ENCODE measurements at regions not wholly inside any gene's neighbourhood (a gene's known extent, or its start where the extent isn't known, plus 50 kb on each side); places are given as distances from the start of the nearest gene placed in this dataset.
A peak's percentile ranks its signal among the peaks of the same experiment; 100 is the strongest.

- Histone ChIP-seq H3K27ac (ENCODE audit: low read length) (no peak overlapping the region), H3K4me3 (ENCODE audit: low read length) (no peak overlapping the region), H3K9me3 (replicated peaks; ENCODE audit: control insufficient read depth, low read depth, low read length) (no peaks in the 10 kb centered on the region), H3K4me1 (ENCODE audit: control insufficient read depth, insufficient read depth, low read length) (peaks cover 7% of the 10 kb centered on the region), H3K36me3 (ENCODE audit: control insufficient read depth, insufficient read depth, low read length) (no peaks in the 10 kb centered on the region), H3K27me3 (ENCODE audit: control insufficient read depth, insufficient read depth, low read length) (no peaks in the 10 kb centered on the region)
- no peak for DNase-seq
- no CpG with 5 or more reads among the region's 2 CpGs for WGBS (ENCODE audit: insufficient coverage)
Measured at GRCh38 chr3:46092702-46093080, 65.4 kb upstream of the XCR1 start.

GRCh38 chr3:46091741-46092701 lies 64.7 kb upstream of the XCR1 start:
- peaks cover 3% of the 10 kb centered on the region for H3K4me1 ChIP-seq (ENCODE audit: control insufficient read depth, insufficient read depth, low read length)
- H3K9me3 ChIP-seq (replicated peaks; ENCODE audit: control insufficient read depth, low read depth, low read length), result no peaks in the 10 kb centered on the region
- DNase-seq, result no peak
- H3K27me3 ChIP-seq (ENCODE audit: control insufficient read depth, insufficient read depth, low read length), result no peaks in the 10 kb centered on the region
- H3K27ac ChIP-seq (ENCODE audit: low read length), result no peak overlapping the region
- no CpG with 5 or more reads among the region's 4 CpGs for WGBS (ENCODE audit: insufficient coverage)
- no peak overlapping the region for H3K4me3 ChIP-seq (ENCODE audit: low read length)
- H3K36me3 ChIP-seq (ENCODE audit: control insufficient read depth, insufficient read depth, low read length), result no peaks in the 10 kb centered on the region

- no peak overlapping the region for H3K4me3 ChIP-seq (ENCODE audit: low read length)
- no peaks in the 10 kb centered on the region for H3K27me3 ChIP-seq (ENCODE audit: control insufficient read depth, insufficient read depth, low read length)
- H3K27ac ChIP-seq (ENCODE audit: low read length), result no peak overlapping the region
- WGBS (ENCODE audit: insufficient coverage), result 88% methylated on average over 3 of the region's 3 CpGs
- no peaks in the 10 kb centered on the region for H3K9me3 ChIP-seq (replicated peaks; ENCODE audit: control insufficient read depth, low read depth, low read length)
- no peaks in the 10 kb centered on the region for H3K36me3 ChIP-seq (ENCODE audit: control insufficient read depth, insufficient read depth, low read length)
- peak; percentile 55 for DNase-seq
- peaks cover 3% of the 10 kb centered on the region for H3K4me1 ChIP-seq (ENCODE audit: control insufficient read depth, insufficient read depth, low read length)
Measured at GRCh38 chr3:46091046-46091445, 63.8 kb upstream of the XCR1 start.

DNA sequence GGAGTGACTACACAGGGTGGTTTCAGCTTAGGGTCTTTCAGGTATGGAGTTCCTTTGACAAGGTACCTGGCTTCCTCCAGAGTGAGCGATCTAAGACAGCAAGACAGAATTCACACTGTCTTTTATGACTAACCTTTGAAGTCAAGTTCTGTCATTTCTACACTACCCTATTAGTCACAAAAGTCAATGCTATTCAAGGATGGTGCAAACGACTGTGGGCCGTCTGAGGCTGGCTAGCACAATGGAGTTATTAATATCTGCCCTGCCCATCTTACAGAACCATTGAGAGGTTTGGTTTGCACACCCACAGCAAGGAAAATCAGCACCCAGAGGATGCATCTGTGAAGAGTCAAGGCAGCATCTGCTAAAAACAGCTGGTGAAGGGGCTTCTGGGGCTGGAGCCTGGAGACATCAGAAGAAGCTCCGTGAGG lies 62.9 kb upstream of the XCR1 start:
- peak overlapping the region; percentile 29 for H3K27ac ChIP-seq (ENCODE audit: low read length)
- H3K4me1 ChIP-seq (ENCODE audit: control insufficient read depth, insufficient read depth, low read length), result peaks cover 3% of the 10 kb centered on the region
- no peak for DNase-seq
- H3K4me3 ChIP-seq (ENCODE audit: low read length), result no peak overlapping the region
- no peaks in the 10 kb centered on the region for H3K36me3 ChIP-seq (ENCODE audit: control insufficient read depth, insufficient read depth, low read length)
- H3K27me3 ChIP-seq (ENCODE audit: control insufficient read depth, insufficient read depth, low read length), result peaks cover 3% of the 10 kb centered on the region
- WGBS (ENCODE audit: insufficient coverage), result 74% methylated on average over 4 of the region's 4 CpGs
- H3K9me3 ChIP-seq (replicated peaks; ENCODE audit: control insufficient read depth, low read depth, low read length), result no peaks in the 10 kb centered on the region

- WGBS (ENCODE audit: insufficient coverage), result 89% methylated on average over 3 of the region's 5 CpGs
- peaks cover 3% of the 10 kb centered on the region for H3K4me1 ChIP-seq (ENCODE audit: control insufficient read depth, insufficient read depth, low read length)
Measured at GRCh38 chr3:46089237-46090011, 62.1 kb upstream of the XCR1 start.

GRCh38 chr3:46087871-46088270 lies 60.6 kb upstream of the XCR1 start:
- Histone ChIP-seq H3K36me3 (ENCODE audit: control insufficient read depth, insufficient read depth, low read length) (no peaks in the 10 kb centered on the region), H3K4me3 (ENCODE audit: low read length) (no peak overlapping the region), H3K9me3 (replicated peaks; ENCODE audit: control insufficient read depth, low read depth, low read length) (no peaks in the 10 kb centered on the region), H3K27ac (ENCODE audit: low read length) (no peak overlapping the region), H3K4me1 (ENCODE audit: control insufficient read depth, insufficient read depth, low read length) (peaks cover 3% of the 10 kb centered on the region), H3K27me3 (ENCODE audit: control insufficient read depth, insufficient read depth, low read length) (peaks cover 3% of the 10 kb centered on the region)
- DNase-seq, result peak; percentile 64
- WGBS (ENCODE audit: insufficient coverage), result no CpG with 5 or more reads among the region's 3 CpGs

More at GRCh38 chr3:46089237-46090011, 62.1 kb upstream of the XCR1 start:
- peaks cover 3% of the 10 kb centered on the region for H3K27me3 ChIP-seq (ENCODE audit: control insufficient read depth, insufficient read depth, low read length)
- H3K27ac ChIP-seq (ENCODE audit: low read length), result peak overlapping the region; percentile 74
- no peaks in the 10 kb centered on the region for H3K9me3 ChIP-seq (replicated peaks; ENCODE audit: control insufficient read depth, low read depth, low read length)
- no peaks in the 10 kb centered on the region for H3K36me3 ChIP-seq (ENCODE audit: control insufficient read depth, insufficient read depth, low read length)
- peak; percentile 81 for DNase-seq
- no peak overlapping the region for H3K4me3 ChIP-seq (ENCODE audit: low read length)

DNA sequence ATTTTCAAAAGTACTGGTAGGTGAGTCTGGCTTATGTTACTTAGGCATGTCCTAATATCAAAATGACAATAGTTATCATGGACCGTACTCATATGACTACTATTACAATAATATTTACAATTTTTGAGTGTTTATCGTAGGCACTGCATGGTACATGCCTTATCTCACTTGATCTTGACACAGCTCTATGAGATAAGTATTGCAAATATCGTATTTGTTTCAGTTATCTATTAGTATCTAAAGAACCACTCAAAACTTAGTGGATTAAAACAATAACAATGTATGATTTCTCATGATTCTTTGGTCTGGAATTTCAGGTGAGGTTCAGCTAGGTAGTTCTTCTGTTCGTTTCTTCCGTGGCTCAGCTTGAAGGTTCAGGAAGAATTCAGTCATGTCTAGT lies 59.7 kb upstream of the XCR1 start:
- H3K36me3 ChIP-seq (ENCODE audit: control insufficient read depth, insufficient read depth, low read length), result no peaks in the 10 kb centered on the region
- WGBS (ENCODE audit: insufficient coverage), result 88% methylated on average over 2 of the region's 5 CpGs
- H3K9me3 ChIP-seq (replicated peaks; ENCODE audit: control insufficient read depth, low read depth, low read length), result no peaks in the 10 kb centered on the region
- no peak for DNase-seq
- H3K4me3 ChIP-seq (ENCODE audit: low read length), result no peak overlapping the region
- no peak overlapping the region for H3K27ac ChIP-seq (ENCODE audit: low read length)
- H3K27me3 ChIP-seq (ENCODE audit: control insufficient read depth, insufficient read depth, low read length), result peaks cover 3% of the 10 kb centered on the region
- peaks cover 3% of the 10 kb centered on the region for H3K4me1 ChIP-seq (ENCODE audit: control insufficient read depth, insufficient read depth, low read length)

- no peak for DNase-seq
- no peak overlapping the region for H3K27ac ChIP-seq (ENCODE audit: low read length)
- H3K27me3 ChIP-seq (ENCODE audit: control insufficient read depth, insufficient read depth, low read length), result peaks cover 3% of the 10 kb centered on the region
- peaks cover 3% of the 10 kb centered on the region for H3K4me1 ChIP-seq (ENCODE audit: control insufficient read depth, insufficient read depth, low read length)
- no peaks in the 10 kb centered on the region for H3K9me3 ChIP-seq (replicated peaks; ENCODE audit: control insufficient read depth, low read depth, low read length)
- no peak overlapping the region for H3K4me3 ChIP-seq (ENCODE audit: low read length)
- no peaks in the 10 kb centered on the region for H3K36me3 ChIP-seq (ENCODE audit: control insufficient read depth, insufficient read depth, low read length)
- WGBS (ENCODE audit: insufficient coverage), result 88% methylated on average over 4 of the region's 4 CpGs
Measured at GRCh38 chr3:46086083-46086437, 58.8 kb upstream of the XCR1 start.

- no peak overlapping the region for H3K4me3 ChIP-seq (ENCODE audit: low read length)
- 82% methylated on average over 3 of the region's 3 CpGs for WGBS (ENCODE audit: insufficient coverage)
- H3K4me1 ChIP-seq (ENCODE audit: control insufficient read depth, insufficient read depth, low read length), result peaks cover 3% of the 10 kb centered on the region
- no peak overlapping the region for H3K27ac ChIP-seq (ENCODE audit: low read length)
- no peaks in the 10 kb centered on the region for H3K36me3 ChIP-seq (ENCODE audit: control insufficient read depth, insufficient read depth, low read length)
- peaks cover 3% of the 10 kb centered on the region for H3K27me3 ChIP-seq (ENCODE audit: control insufficient read depth, insufficient read depth, low read length)
- no peaks in the 10 kb centered on the region for H3K9me3 ChIP-seq (replicated peaks; ENCODE audit: control insufficient read depth, low read depth, low read length)
- no peak for DNase-seq
Measured at GRCh38 chr3:46085421-46086082, 58.3 kb upstream of the XCR1 start.

- Histone ChIP-seq H3K36me3 (ENCODE audit: control insufficient read depth, insufficient read depth, low read length) (no peaks in the 10 kb centered on the region), H3K4me1 (ENCODE audit: control insufficient read depth, insufficient read depth, low read length) (peaks cover 1% of the 10 kb centered on the region), H3K27ac (ENCODE audit: low read length) (no peak overlapping the region), H3K27me3 (ENCODE audit: control insufficient read depth, insufficient read depth, low read length) (peaks cover 3% of the 10 kb centered on the region), H3K4me3 (ENCODE audit: low read length) (no peak overlapping the region), H3K9me3 (replicated peaks; ENCODE audit: control insufficient read depth, low read depth, low read length) (no peaks in the 10 kb centered on the region)
- DNase-seq, result no peak
- WGBS (ENCODE audit: insufficient coverage), result 100% methylated on average over 1 of the region's 1 CpG
Measured at GRCh38 chr3:46083956-46084355, 56.7 kb upstream of the XCR1 start.
